ENCODE measurements at regions not wholly inside any gene's neighbourhood (a gene's known extent, or its start where the extent isn't known, plus 50 kb on each side); places are given as distances from the start of the nearest gene placed in this dataset.
"Not testable (repeated sequence)": the region's sequence is repeated elsewhere in the genome, so short reads cannot be mapped to it uniquely, and the experiment has no call there.

DNA sequence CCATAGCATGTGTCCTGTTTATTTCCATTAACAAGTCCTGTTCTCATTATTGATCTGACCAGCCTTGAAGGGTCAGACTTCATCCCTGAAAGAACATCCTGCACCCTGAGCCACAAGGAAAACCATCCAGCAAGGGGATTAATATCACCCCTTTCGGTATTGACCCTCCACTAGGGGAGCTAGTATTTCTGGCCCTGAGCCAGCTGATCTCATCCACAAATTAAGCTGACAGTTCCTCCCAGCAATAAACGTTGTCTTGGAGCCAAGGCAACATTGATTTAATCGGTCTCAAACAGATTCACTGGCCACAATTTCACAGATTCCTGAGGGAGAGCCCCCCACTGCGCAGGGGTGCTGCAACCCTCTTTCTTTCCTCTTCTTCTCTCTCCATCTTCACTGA lies 353.1 kb upstream of the FANCL start (continued):
- TF ChIP-seq, protein P1, sequence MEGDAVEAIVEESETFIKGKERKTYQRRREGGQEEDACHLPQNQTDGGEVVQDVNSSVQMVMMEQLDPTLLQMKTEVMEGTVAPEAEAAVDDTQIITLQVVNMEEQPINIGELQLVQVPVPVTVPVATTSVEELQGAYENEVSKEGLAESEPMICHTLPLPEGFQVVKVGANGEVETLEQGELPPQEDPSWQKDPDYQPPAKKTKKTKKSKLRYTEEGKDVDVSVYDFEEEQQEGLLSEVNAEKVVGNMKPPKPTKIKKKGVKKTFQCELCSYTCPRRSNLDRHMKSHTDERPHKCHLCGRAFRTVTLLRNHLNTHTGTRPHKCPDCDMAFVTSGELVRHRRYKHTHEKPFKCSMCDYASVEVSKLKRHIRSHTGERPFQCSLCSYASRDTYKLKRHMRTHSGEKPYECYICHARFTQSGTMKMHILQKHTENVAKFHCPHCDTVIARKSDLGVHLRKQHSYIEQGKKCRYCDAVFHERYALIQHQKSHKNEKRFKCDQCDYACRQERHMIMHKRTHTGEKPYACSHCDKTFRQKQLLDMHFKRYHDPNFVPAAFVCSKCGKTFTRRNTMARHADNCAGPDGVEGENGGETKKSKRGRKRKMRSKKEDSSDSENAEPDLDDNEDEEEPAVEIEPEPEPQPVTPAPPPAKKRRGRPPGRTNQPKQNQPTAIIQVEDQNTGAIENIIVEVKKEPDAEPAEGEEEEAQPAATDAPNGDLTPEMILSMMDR (IDR thresholded peaks at IDR 0.05 in 2 of 3, conservative IDR thresholded peaks at IDR 0.05 in 1 of 3; ENCODE audit: control insufficient read depth in 2 of 3, extremely low read depth in 1 of 3, insufficient read depth in 1 of 3, low read depth in 3 of 3, low read length in 3 of 3), result peak in 2 of 3 experiments; percentile 10 to 15; a peak in 2 of 6 replicates
- no peak for TF ChIP-seq ZNF24 (IDR thresholded peaks at IDR 0.05)

DNA sequence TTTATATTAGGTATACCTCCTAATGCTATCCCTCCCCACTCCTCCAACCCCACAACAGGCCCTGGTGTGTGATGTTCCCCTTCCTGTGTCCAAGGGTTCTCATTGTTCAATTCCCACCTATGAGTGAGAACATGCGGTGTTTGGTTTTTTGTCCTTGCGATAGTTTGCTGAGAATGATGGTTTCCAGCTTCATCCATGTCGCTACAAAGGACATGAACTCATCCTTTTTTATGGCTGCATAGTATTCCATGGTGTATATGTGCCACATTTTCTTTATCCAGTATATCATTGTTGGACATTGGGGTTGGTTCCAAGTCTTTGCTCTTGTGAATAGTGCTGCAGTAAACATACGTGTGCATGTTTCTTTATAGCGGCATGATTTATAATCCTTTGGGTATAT lies 345.1 kb upstream of the FANCL start:
- POLR2A ChIA-PET; H4K20me1 ChIP-seq (ENCODE audit: control insufficient read depth, insufficient read depth); H3K27me3 ChIP-seq (replicated peaks in 1 of 2; ENCODE audit: control insufficient read depth in 2 of 2, insufficient read depth in 2 of 2, low read length in 1 of 2); RAD21 ChIA-PET (ENCODE audit: unreplicated experiment); in situ Hi-C loops (cut with MboI); H3K9ac ChIP-seq (ENCODE audit: control insufficient read depth, insufficient read depth, low read length); H3K79me2 ChIP-seq (ENCODE audit: control insufficient read depth, insufficient read depth, low read length); intact Hi-C loops (cut with micrococcal nuclease; ENCODE audit: unreplicated experiment); H2AFZ ChIP-seq (ENCODE audit: control insufficient read depth, low read depth, low read length); H3K4me2 ChIP-seq (ENCODE audit: control insufficient read depth, insufficient read depth); FAIRE-seq; H3K4me3 ChIP-seq; H3K27ac ChIP-seq (ENCODE audit: control insufficient read depth, insufficient read depth); H3K9me3 ChIP-seq (replicated peaks; ENCODE audit: control insufficient read depth, insufficient read depth, low read length); BruUV-seq (replicated peaks); H3K36me3 ChIP-seq (ENCODE audit: control insufficient read depth in 2 of 2, insufficient read depth in 2 of 2, low read length in 1 of 2); SMC1A ChIA-PET (ENCODE audit: uncharacterized antibody, unreplicated experiment); DNase-seq (ENCODE audit: low read depth, low spot score); ATAC-seq; H3K4me1 ChIP-seq (ENCODE audit: control insufficient read depth, insufficient read depth, low read length); CTCF ChIA-PET: not testable (repeated sequence)
- WGBS (ENCODE audit: insufficient coverage, insufficient replicate concordance, low lambda C conversion rate, missing lambda C conversion rate), result 81% methylated on average over 5 of the region's 5 CpGs

DNA sequence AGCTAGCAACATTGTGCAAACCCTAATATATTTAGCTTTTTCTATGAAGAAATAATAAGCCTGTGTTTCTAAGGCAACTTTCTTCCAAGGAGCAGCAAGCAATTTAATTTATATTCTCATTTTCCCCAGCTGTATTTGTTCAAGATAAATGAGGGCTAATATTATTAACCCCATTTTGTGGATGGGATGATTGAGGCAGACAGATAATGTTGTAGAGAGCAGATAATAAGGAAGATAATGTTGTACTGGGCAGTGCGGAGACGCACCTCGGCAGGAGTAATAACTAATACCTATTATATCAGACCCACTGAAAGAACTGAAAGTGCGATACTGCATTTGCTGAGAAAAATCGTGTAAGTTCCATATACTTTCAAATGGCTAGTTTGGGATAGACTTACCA lies 344.1 kb upstream of the FANCL start:
- no peaks in the 10 kb centered on the region for H3K27me3 ChIP-seq (replicated peaks in 1 of 2; ENCODE audit: control insufficient read depth in 2 of 2, insufficient read depth in 2 of 2, low read length in 1 of 2)
- CTCF ChIA-PET, result no interaction called here
- SMC1A ChIA-PET (ENCODE audit: uncharacterized antibody, unreplicated experiment), result interaction anchor here (1.0 kb wide), 1 partner anchor 10 kb away, joined by 3 read pairs; no protein-coding TSS in a partner anchor
- FAIRE-seq (no peak), DNase-seq (ENCODE audit: low read depth, low spot score) (no peak), ATAC-seq (no peak)
- no peak overlapping the region for H2AFZ ChIP-seq (ENCODE audit: control insufficient read depth, low read depth, low read length)
- BruUV-seq (replicated peaks), result no TSS peak
- H3K4me3 ChIP-seq, result no peak overlapping the region
- no peaks in the 10 kb centered on the region for H4K20me1 ChIP-seq (ENCODE audit: control insufficient read depth, insufficient read depth)
- H3K27ac ChIP-seq (ENCODE audit: control insufficient read depth, insufficient read depth), result no peak overlapping the region
- WGBS (ENCODE audit: insufficient coverage, insufficient replicate concordance, low lambda C conversion rate, missing lambda C conversion rate), result 85% methylated on average over 5 of the region's 5 CpGs
- no peak overlapping the region for H3K9ac ChIP-seq (ENCODE audit: control insufficient read depth, insufficient read depth, low read length)
- H3K4me2 ChIP-seq (ENCODE audit: control insufficient read depth, insufficient read depth), result no peak overlapping the region
- H3K79me2 ChIP-seq (ENCODE audit: control insufficient read depth, insufficient read depth, low read length), result no peaks in the 10 kb centered on the region
- H3K4me1 ChIP-seq (ENCODE audit: control insufficient read depth, insufficient read depth, low read length), result no peaks in the 10 kb centered on the region
- RAD21 ChIA-PET (ENCODE audit: unreplicated experiment), result no interaction called here
- POLR2A ChIA-PET, result no interaction called here
- intact Hi-C loops (cut with micrococcal nuclease; ENCODE audit: unreplicated experiment), result no loop called here
- in situ Hi-C loops (cut with MboI), result no loop called here
- H3K9me3 ChIP-seq (replicated peaks; ENCODE audit: control insufficient read depth, insufficient read depth, low read length), result no peaks in the 10 kb centered on the region
- no peaks in the 10 kb centered on the region for H3K36me3 ChIP-seq (ENCODE audit: control insufficient read depth in 2 of 2, insufficient read depth in 2 of 2, low read length in 1 of 2)
- no peak for TF ChIP-seq NR2C1 (IDR thresholded peaks at IDR 0.05)
- no peak for TF ChIP-seq GABPA (IDR thresholded peaks at IDR 0.05; ENCODE audit: low read depth)
- TF ChIP-seq RFX5 (IDR thresholded peaks at IDR 0.05; ENCODE audit: low read depth, low read length), result no peak
- TF ChIP-seq HDAC6 (IDR thresholded peaks at IDR 0.05; ENCODE audit: unreplicated experiment), result no peak
- TF ChIP-seq SRF (IDR thresholded peaks at IDR 0.05; ENCODE audit: low read depth in 2 of 2, low read length in 2 of 2), result no peak
- TF ChIP-seq SMAD5 (IDR thresholded peaks at IDR 0.05; ENCODE audit: low read depth), result no peak
- TF ChIP-seq JUND (IDR thresholded peaks at IDR 0.05; ENCODE audit: low read depth, low read length), result no peak
- no peak for TF ChIP-seq BMI1 (IDR thresholded peaks at IDR 0.05; ENCODE audit: borderline replicate concordance)
- TF ChIP-seq IRF4 (IDR thresholded peaks at IDR 0.05; ENCODE audit: low read depth, low read length), result no peak
- no peak for TF ChIP-seq YY1 (IDR thresholded peaks at IDR 0.05; ENCODE audit: low read depth, low read length)
- no peak for TF ChIP-seq EGR1 (IDR thresholded peaks at IDR 0.05; ENCODE audit: borderline replicate concordance in 1 of 2, low read depth in 2 of 2, low read length in 2 of 2)
- TF ChIP-seq BRCA1 (IDR thresholded peaks at IDR 0.05; ENCODE audit: low read depth, low read length), result no peak
- no peak for TF ChIP-seq RAD21 (IDR thresholded peaks at IDR 0.05; ENCODE audit: insufficient read depth, low read depth, low read length)
- no peak for TF ChIP-seq SMARCA5 (IDR thresholded peaks at IDR 0.05)
- TF ChIP-seq IKZF2 (IDR thresholded peaks at IDR 0.05), result no peak

All from GM12878 (cell line).